ENCODE measurements at regions not wholly inside any gene's neighbourhood (a gene's known extent, or its start where the extent isn't known, plus 50 kb on each side); places are given as distances from the start of the nearest gene placed in this dataset.

DNA sequence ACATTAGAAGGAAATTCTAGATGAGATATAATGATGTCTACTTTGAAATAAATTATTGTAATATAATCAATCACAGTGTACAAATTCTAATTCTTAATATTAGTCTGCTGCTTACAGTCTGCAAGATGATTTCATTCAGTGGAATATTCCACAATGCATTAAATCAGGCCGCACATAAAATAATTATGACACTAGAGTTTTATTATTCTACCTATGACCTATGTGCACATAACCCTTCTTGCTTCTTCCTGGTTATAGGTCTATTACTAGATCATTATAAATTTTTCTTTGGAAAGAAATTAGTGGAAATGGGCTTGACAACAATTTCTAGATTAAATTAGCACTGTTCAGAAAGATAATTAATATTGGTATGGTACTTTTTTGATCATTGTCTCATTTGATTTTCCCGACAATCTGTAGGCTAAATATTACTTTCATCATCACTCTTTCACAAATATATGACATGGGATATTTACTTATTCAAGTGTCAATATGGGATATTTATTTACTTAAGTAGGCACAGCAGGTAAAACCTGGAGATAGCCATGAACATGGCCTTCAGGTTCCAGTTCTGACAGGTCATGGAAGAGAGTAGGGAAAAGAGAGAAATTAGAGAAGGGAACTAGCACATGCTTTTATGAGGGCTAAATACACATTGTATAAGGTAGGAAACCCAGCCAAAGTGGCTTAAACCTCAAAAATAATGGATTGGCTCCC lies 476.4 kb downstream of the TOX3 start (continued):
- TF ChIP-seq, protein P1, sequence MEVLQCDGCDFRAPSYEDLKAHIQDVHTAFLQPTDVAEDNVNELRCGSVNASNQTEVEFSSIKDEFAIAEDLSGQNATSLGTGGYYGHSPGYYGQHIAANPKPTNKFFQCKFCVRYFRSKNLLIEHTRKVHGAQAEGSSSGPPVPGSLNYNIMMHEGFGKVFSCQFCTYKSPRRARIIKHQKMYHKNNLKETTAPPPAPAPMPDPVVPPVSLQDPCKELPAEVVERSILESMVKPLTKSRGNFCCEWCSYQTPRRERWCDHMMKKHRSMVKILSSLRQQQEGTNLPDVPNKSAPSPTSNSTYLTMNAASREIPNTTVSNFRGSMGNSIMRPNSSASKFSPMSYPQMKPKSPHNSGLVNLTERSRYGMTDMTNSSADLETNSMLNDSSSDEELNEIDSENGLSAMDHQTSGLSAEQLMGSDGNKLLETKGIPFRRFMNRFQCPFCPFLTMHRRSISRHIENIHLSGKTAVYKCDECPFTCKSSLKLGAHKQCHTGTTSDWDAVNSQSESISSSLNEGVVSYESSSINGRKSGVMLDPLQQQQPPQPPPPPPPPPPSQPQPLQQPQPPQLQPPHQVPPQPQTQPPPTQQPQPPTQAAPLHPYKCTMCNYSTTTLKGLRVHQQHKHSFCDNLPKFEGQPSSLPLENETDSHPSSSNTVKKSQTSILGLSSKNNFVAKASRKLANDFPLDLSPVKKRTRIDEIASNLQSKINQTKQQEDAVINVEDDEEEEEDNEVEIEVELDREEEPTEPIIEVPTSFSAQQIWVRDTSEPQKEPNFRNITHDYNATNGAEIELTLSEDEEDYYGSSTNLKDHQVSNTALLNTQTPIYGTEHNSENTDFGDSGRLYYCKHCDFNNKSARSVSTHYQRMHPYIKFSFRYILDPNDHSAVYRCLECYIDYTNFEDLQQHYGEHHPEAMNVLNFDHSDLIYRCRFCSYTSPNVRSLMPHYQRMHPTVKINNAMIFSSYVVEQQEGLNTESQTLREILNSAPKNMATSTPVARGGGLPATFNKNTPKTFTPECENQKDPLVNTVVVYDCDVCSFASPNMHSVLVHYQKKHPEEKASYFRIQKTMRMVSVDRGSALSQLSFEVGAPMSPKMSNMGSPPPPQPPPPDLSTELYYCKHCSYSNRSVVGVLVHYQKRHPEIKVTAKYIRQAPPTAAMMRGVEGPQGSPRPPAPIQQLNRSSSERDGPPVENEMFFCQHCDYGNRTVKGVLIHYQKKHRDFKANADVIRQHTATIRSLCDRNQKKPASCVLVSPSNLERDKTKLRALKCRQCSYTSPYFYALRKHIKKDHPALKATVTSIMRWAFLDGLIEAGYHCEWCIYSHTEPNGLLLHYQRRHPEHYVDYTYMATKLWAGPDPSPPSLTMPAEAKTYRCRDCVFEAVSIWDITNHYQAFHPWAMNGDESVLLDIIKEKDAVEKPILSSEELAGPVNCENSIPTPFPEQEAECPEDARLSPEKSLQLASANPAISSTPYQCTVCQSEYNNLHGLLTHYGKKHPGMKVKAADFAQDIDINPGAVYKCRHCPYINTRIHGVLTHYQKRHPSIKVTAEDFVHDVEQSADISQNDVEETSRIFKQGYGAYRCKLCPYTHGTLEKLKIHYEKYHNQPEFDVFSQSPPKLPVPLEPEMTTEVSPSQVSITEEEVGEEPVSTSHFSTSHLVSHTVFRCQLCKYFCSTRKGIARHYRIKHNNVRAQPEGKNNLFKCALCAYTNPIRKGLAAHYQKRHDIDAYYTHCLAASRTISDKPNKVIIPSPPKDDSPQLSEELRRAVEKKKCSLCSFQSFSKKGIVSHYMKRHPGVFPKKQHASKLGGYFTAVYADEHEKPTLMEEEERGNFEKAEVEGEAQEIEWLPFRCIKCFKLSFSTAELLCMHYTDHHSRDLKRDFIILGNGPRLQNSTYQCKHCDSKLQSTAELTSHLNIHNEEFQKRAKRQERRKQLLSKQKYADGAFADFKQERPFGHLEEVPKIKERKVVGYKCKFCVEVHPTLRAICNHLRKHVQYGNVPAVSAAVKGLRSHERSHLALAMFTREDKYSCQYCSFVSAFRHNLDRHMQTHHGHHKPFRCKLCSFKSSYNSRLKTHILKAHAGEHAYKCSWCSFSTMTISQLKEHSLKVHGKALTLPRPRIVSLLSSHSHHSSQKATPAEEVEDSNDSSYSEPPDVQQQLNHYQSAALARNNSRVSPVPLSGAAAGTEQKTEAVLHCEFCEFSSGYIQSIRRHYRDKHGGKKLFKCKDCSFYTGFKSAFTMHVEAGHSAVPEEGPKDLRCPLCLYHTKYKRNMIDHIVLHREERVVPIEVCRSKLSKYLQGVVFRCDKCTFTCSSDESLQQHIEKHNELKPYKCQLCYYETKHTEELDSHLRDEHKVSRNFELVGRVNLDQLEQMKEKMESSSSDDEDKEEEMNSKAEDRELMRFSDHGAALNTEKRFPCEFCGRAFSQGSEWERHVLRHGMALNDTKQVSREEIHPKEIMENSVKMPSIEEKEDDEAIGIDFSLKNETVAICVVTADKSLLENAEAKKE (CRISPR knock-in tag; IDR thresholded peaks at IDR 0.05) = no peak
- no peak for TF ChIP-seq CREB1 (CRISPR knock-in tag; IDR thresholded peaks at IDR 0.05; ENCODE audit: low read depth)
- TF ChIP-seq, protein P2, sequence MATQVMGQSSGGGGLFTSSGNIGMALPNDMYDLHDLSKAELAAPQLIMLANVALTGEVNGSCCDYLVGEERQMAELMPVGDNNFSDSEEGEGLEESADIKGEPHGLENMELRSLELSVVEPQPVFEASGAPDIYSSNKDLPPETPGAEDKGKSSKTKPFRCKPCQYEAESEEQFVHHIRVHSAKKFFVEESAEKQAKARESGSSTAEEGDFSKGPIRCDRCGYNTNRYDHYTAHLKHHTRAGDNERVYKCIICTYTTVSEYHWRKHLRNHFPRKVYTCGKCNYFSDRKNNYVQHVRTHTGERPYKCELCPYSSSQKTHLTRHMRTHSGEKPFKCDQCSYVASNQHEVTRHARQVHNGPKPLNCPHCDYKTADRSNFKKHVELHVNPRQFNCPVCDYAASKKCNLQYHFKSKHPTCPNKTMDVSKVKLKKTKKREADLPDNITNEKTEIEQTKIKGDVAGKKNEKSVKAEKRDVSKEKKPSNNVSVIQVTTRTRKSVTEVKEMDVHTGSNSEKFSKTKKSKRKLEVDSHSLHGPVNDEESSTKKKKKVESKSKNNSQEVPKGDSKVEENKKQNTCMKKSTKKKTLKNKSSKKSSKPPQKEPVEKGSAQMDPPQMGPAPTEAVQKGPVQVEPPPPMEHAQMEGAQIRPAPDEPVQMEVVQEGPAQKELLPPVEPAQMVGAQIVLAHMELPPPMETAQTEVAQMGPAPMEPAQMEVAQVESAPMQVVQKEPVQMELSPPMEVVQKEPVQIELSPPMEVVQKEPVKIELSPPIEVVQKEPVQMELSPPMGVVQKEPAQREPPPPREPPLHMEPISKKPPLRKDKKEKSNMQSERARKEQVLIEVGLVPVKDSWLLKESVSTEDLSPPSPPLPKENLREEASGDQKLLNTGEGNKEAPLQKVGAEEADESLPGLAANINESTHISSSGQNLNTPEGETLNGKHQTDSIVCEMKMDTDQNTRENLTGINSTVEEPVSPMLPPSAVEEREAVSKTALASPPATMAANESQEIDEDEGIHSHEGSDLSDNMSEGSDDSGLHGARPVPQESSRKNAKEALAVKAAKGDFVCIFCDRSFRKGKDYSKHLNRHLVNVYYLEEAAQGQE (IDR thresholded peaks at IDR 0.05; ENCODE audit: unreplicated experiment) = no peak
- TF ChIP-seq ZNF331 (CRISPR knock-in tag; IDR thresholded peaks at IDR 0.05; ENCODE audit: low read depth) = no peak
- no peak for TF ChIP-seq POLR2AphosphoS5 (IDR thresholded peaks at IDR 0.05; ENCODE audit: low read depth)
- no peak for TF ChIP-seq NANOG (IDR thresholded peaks at IDR 0.05; ENCODE audit: borderline replicate concordance)
- no peak for TF ChIP-seq STAT1 (IDR thresholded peaks at IDR 0.05; ENCODE audit: unreplicated experiment)
